Naive thymus-derived CD4-positive, alpha-beta T cell (primary cell): ENCODE measurements at regions not wholly inside any gene's neighbourhood (a gene's known extent, or its start where the extent isn't known, plus 50 kb on each side); places are given as distances from the start of the nearest gene placed in this dataset.

Experiments
- ATAC-seq: fragments of 150-1000 bp; cut with Tn5 transposase; 2 replicates; pipeline ENCODE4 v1.10.0; 2021; ENCODE audit warnings: mild to moderate bottlenecking, moderate library complexity
- CTCF ChIA-PET: fragments of 350-600 bp; sonication (Branson Sonifier 250); formaldehyde crosslinking; loops from one replicate; lab custom pipeline; 2021; ENCODE audit warnings: antibody characterized with exemption; lab: Charles Lee
- POLR2A ChIA-PET: fragments of 350-600 bp; sonication (Branson Sonifier 250); formaldehyde crosslinking; loops from one replicate; lab custom pipeline; 2021; ENCODE audit warnings: antibody characterized with exemption, inconsistent platforms; lab: Charles Lee
- DNase-seq, 9 donors: peaks; one replicate each; pipeline versions ENCODE4 v3.0.0 to v3.0.0-alpha.2; 2020 to 2022; ENCODE audit warnings: mixed read lengths in 1 of 9
- H3K27ac ChIP-seq: one replicate; pipeline ENCODE4 v1.7.0; 2013; ENCODE audit warnings: mild to moderate bottlenecking, low read depth, low read length, moderate library complexity
- H3K27me3 ChIP-seq, 2 donors: one replicate each; pipeline ENCODE4 v1.7.0; 2013; ENCODE audit warnings: low read length in 2 of 2, mild to moderate bottlenecking in 2 of 2, moderate library complexity in 2 of 2; ENCODE audit not compliant: control insufficient read depth in 2 of 2, insufficient read depth in 2 of 2
- H3K36me3 ChIP-seq, 3 experiments: 1 replicate in 2 of 3; 2 replicates in 1 of 3; pipeline ENCODE4 v1.7.0; 2013; ENCODE audit warnings: low read length in 3 of 3, mild to moderate bottlenecking in 3 of 3, moderate library complexity in 1 of 3; ENCODE audit not compliant: insufficient read depth in 3 of 3, control insufficient read depth in 2 of 3
- H3K4me1 ChIP-seq, 2 donors: one replicate each; pipeline ENCODE4 v1.7.0; 2013; ENCODE audit warnings: low read length in 2 of 2, mild to moderate bottlenecking in 2 of 2, moderate library complexity in 1 of 2; ENCODE audit not compliant: control insufficient read depth in 2 of 2, insufficient read depth in 2 of 2
- H3K4me3 ChIP-seq: 2 replicates; pipeline ENCODE4 v1.7.0; 2013; ENCODE audit warnings: mild to moderate bottlenecking, low read length
- H3K9me3 ChIP-seq, 3 experiments: 1 replicate in 2 of 3; 2 replicates in 1 of 3; pipeline ENCODE4 v1.7.0; 2013; ENCODE audit warnings: low read length in 3 of 3; ENCODE audit not compliant: control insufficient read depth in 2 of 3
- H3K27ac Mint-ChIP-seq, 9 donors: one replicate each; pipeline ENCODE4 v1.8.0; 2020 to 2022; ENCODE audit warnings: mixed read lengths in 9 of 9, mild to moderate bottlenecking in 8 of 9, moderate library complexity in 5 of 9, inconsistent platforms in 2 of 9
- H3K27me3 Mint-ChIP-seq, 5 donors: one replicate each; pipeline ENCODE4 v1.8.0; 2021 to 2022; ENCODE audit warnings: mixed read lengths in 5 of 5, mild to moderate bottlenecking in 1 of 5
- H3K36me3 Mint-ChIP-seq, 5 donors: one replicate each; pipeline ENCODE4 v1.8.0; 2020 to 2022; ENCODE audit warnings: mixed read lengths in 5 of 5, mild to moderate bottlenecking in 3 of 5, inconsistent platforms in 1 of 5
- H3K4me1 Mint-ChIP-seq, 7 donors: one replicate each; pipeline ENCODE4 v1.8.0; 2020 to 2022; ENCODE audit warnings: mixed read lengths in 7 of 7, mild to moderate bottlenecking in 3 of 7, inconsistent platforms in 1 of 7
- H3K4me3 Mint-ChIP-seq, 10 donors: one replicate each; pipeline ENCODE4 v1.8.0; 2020 to 2022; ENCODE audit warnings: mild to moderate bottlenecking in 10 of 10, mixed read lengths in 10 of 10, moderate library complexity in 6 of 10, inconsistent platforms in 2 of 10
- H3K9me3 Mint-ChIP-seq, 11 donors: one replicate each; pipeline ENCODE4 v1.8.0; 2020 to 2022; ENCODE audit warnings: mixed read lengths in 11 of 11, mild to moderate bottlenecking in 4 of 11, inconsistent platforms in 1 of 11, moderate library complexity in 1 of 11
- intact Hi-C, 2 donors: fragments of 100-400 bp; cut with micrococcal nuclease; formaldehyde crosslinking; loops; one replicate each; pipeline ENCODE4 v1.15.1; 2023

- Histone ChIP-seq H3K36me3 (no peaks in the 10 kb centered on the region), H3K4me1 (no peaks in the 10 kb centered on the region), H3K4me3 (no peak overlapping the region), H3K27me3 (no peaks in the 10 kb centered on the region), H3K9me3 (no peaks in the 10 kb centered on the region), H3K27ac (no peak overlapping the region)
- DNase-seq (no peak), ATAC-seq (no peak)
- ChIA-PET POLR2A (no interaction called here), CTCF (interaction anchor here (0.6 kb wide), 1 partner anchor 1501 kb away, joined by 5 read pairs; no protein-coding TSS in a partner anchor)
- Mint-ChIP-seq H3K4me1 (peaks cover 0 to 2% (median 0%) of the 10 kb centered on the region in 7 donors), H3K4me3 (no peak overlapping the region), H3K9me3 (peaks cover 0 to 10% (median 1%) of the 10 kb centered on the region in 11 donors), H3K27me3 (peaks cover 15 to 42% (median 24%) of the 10 kb centered on the region in 5 donors), H3K27ac (no peak overlapping the region), H3K36me3 (no peaks in the 10 kb centered on the region)
- intact Hi-C loops = no loop called here
Observed at GRCh38 chr5:123294544-123294943, 128.7 kb downstream of the CEP120 start.

DNA sequence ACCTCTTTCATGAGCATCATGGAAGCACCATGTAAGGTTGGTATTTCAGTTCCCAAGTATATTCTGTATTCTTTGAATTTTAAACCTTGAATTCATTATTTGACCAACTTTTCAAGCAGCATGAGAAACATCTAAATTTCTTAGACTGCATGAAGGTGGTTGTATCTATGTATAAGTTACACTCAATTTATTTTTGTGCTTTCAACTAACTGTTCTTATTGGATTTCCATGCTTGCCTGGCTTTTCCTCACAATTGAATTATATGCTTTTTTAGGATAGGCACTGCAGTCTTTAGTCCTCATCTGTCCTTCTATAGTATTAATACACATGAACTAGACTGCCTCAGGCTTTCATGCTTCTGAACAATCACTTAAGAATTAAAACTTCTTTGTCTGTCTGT is 134.0 kb downstream of the CEP120 start:
- intact Hi-C loops = no loop called here
- Histone ChIP-seq H3K27ac (no peak overlapping the region), H3K4me3 (no peak overlapping the region), H3K36me3 (no peaks in the 10 kb centered on the region), H3K9me3 (no peaks in the 10 kb centered on the region), H3K27me3 (peaks cover 0 to 3% of the 10 kb centered on the region in 2 donors), H3K4me1 (no peaks in the 10 kb centered on the region)
- no peak overlapping the region for H3K27ac Mint-ChIP-seq
- ChIA-PET POLR2A (no interaction called here), CTCF (no interaction called here)
- no peak overlapping the region for H3K4me3 Mint-ChIP-seq
- no peaks in the 10 kb centered on the region for H3K36me3 Mint-ChIP-seq
- DNase-seq = no peak
- peaks cover 30 to 61% (median 49%) of the 10 kb centered on the region in 5 donors for H3K27me3 Mint-ChIP-seq
- peaks cover 0 to 1% (median 0%) of the 10 kb centered on the region in 11 donors for H3K9me3 Mint-ChIP-seq
- H3K4me1 Mint-ChIP-seq = peaks cover 0 to 10% (median 0%) of the 10 kb centered on the region in 7 donors
- ATAC-seq = no peak

- no peaks in the 10 kb centered on the region for H3K4me1 ChIP-seq
- intact Hi-C loops = no loop called here
- no peak for DNase-seq
- ATAC-seq = no peak
- Mint-ChIP-seq H3K4me3 (no peak overlapping the region), H3K27me3 (peaks cover 38 to 66% (median 53%) of the 10 kb centered on the region in 5 donors), H3K4me1 (peaks cover 0 to 10% (median 0%) of the 10 kb centered on the region in 7 donors), H3K9me3 (peaks cover 0 to 1% (median 0%) of the 10 kb centered on the region in 11 donors), H3K36me3 (no peaks in the 10 kb centered on the region), H3K27ac (no peak overlapping the region)
- ChIA-PET CTCF (no interaction called here), POLR2A (no interaction called here)
- H3K9me3 ChIP-seq = no peaks in the 10 kb centered on the region
- H3K4me3 ChIP-seq = no peak overlapping the region
- H3K27me3 ChIP-seq = peaks cover 0 to 3% of the 10 kb centered on the region in 2 donors
- H3K36me3 ChIP-seq = no peaks in the 10 kb centered on the region
- H3K27ac ChIP-seq = no peak overlapping the region
Observed at GRCh38 chr5:123287881-123288280, 135.3 kb downstream of the CEP120 start.

DNA sequence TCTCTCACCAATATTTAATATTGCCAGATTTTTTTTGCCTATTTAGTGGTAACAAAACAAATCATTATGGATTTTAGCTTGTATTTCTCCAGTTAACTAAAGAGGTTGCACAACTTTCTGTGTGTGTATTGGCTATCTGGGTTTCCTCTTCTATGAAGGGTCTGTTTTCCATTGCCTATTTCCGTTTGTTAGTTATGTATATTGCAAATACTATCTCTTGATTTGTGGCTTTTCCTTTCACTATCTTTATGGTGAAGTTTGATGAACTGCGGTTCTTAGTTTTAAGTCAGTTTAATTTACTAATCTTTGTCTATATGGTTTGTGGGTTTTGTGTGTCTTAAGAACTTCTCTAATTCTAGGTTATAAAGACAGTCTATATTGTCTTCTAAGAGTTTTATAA is 136.3 kb downstream of the CEP120 start:
- CTCF ChIA-PET = no interaction called here
- no peaks in the 10 kb centered on the region for H3K36me3 ChIP-seq

GRCh38 chr5:123285122-123286023 is 137.8 kb downstream of the CEP120 start:
- H3K27ac ChIP-seq = no peak overlapping the region
- Mint-ChIP-seq H3K27ac (no peak overlapping the region), H3K9me3 (peaks cover 0 to 1% (median 0%) of the 10 kb centered on the region in 11 donors), H3K4me1 (peaks cover 0 to 10% (median 0%) of the 10 kb centered on the region in 7 donors), H3K27me3 (peaks cover 40 to 67% (median 50%) of the 10 kb centered on the region in 5 donors), H3K4me3 (peak overlapping the region in 1 of 10 donors; percentile 51), H3K36me3 (no peaks in the 10 kb centered on the region)
- DNase-seq = no peak
- no peaks in the 10 kb centered on the region for H3K36me3 ChIP-seq
- intact Hi-C loops = no loop called here
- CTCF ChIA-PET = no interaction called here
- H3K27me3 ChIP-seq = peaks cover 0 to 3% of the 10 kb centered on the region in 2 donors
- no peaks in the 10 kb centered on the region for H3K9me3 ChIP-seq
- H3K4me3 ChIP-seq = no peak overlapping the region
- no peak for ATAC-seq
- no peaks in the 10 kb centered on the region for H3K4me1 ChIP-seq
- POLR2A ChIA-PET = no interaction called here

More for the DNA sequence above, 136.3 kb downstream of the CEP120 start:
- peaks cover 40 to 75% (median 52%) of the 10 kb centered on the region in 5 donors for H3K27me3 Mint-ChIP-seq
- POLR2A ChIA-PET = no interaction called here
- Histone ChIP-seq H3K27me3 (peaks cover 0 to 3% of the 10 kb centered on the region in 2 donors), H3K9me3 (no peaks in the 10 kb centered on the region), H3K27ac (no peak overlapping the region), H3K4me3 (no peak overlapping the region), H3K4me1 (no peaks in the 10 kb centered on the region)
- H3K4me1 Mint-ChIP-seq = peaks cover 0 to 10% (median 0%) of the 10 kb centered on the region in 7 donors
- H3K4me3 Mint-ChIP-seq = no peak overlapping the region
- intact Hi-C loops = no loop called here
- ATAC-seq (no peak), DNase-seq (no peak)
- no peaks in the 10 kb centered on the region for H3K36me3 Mint-ChIP-seq
- H3K9me3 Mint-ChIP-seq = peaks cover 0 to 1% (median 0%) of the 10 kb centered on the region in 11 donors
- H3K27ac Mint-ChIP-seq = no peak overlapping the region

- no peak for ATAC-seq
- H3K4me1 Mint-ChIP-seq = peaks cover 0 to 10% (median 0%) of the 10 kb centered on the region in 7 donors
- no peaks in the 10 kb centered on the region for H3K36me3 Mint-ChIP-seq
- peaks cover 37 to 61% (median 40%) of the 10 kb centered on the region in 5 donors for H3K27me3 Mint-ChIP-seq
- ChIA-PET CTCF (no interaction called here), POLR2A (no interaction called here)
- no peak overlapping the region for H3K4me3 Mint-ChIP-seq
- no peaks in the 10 kb centered on the region for H3K27me3 ChIP-seq
- no peaks in the 10 kb centered on the region for H3K36me3 ChIP-seq
- H3K27ac Mint-ChIP-seq = no peak overlapping the region
- H3K9me3 Mint-ChIP-seq = peaks cover 0 to 1% (median 0%) of the 10 kb centered on the region in 11 donors
- no peak overlapping the region for H3K4me3 ChIP-seq
- no peaks in the 10 kb centered on the region for H3K9me3 ChIP-seq
- DNase-seq = no peak
- intact Hi-C loops = no loop called here
- H3K4me1 ChIP-seq = no peaks in the 10 kb centered on the region
- H3K27ac ChIP-seq = no peak overlapping the region
Observed at GRCh38 chr5:123283499-123283898, 139.7 kb downstream of the CEP120 start.
